H1 (cell line): ENCODE measurements at regions not wholly inside any gene's neighbourhood (a gene's known extent, or its start where the extent isn't known, plus 50 kb on each side); places are given as distances from the start of the nearest gene placed in this dataset.

Source experiments
- MAX ChIP-seq: IDR thresholded peaks from 2 replicates; pipeline ENCODE4 v1.6.1; 2012; ENCODE audit warnings: inconsistent platforms
- SP1 ChIP-seq: IDR thresholded peaks from 2 replicates; pipeline ENCODE4 v1.6.1; 2011; ENCODE audit warnings: low read depth, low read length
- SRF ChIP-seq: IDR thresholded peaks from 2 replicates; pipeline ENCODE4 v1.6.1; 2011; ENCODE audit warnings: mild to moderate bottlenecking, low read depth, low read length, moderate library complexity
- TAF1 ChIP-seq: IDR thresholded peaks from 2 replicates; pipeline ENCODE4 v1.6.1; 2011; ENCODE audit warnings: mild to moderate bottlenecking, low read depth, low read length

GRCh38 chr4:117420948-117421347 is 335.6 kb upstream of the TRAM1L1 start (continued):
- no peak for TF ChIP-seq TAF1
- no peak for TF ChIP-seq MAX
- TF ChIP-seq SP1: no peak
- TF ChIP-seq SRF: no peak
